ENCODE measurements at regions not wholly inside any gene's neighbourhood (a gene's known extent, or its start where the extent isn't known, plus 50 kb on each side); places are given as distances from the start of the nearest gene placed in this dataset.

DNA sequence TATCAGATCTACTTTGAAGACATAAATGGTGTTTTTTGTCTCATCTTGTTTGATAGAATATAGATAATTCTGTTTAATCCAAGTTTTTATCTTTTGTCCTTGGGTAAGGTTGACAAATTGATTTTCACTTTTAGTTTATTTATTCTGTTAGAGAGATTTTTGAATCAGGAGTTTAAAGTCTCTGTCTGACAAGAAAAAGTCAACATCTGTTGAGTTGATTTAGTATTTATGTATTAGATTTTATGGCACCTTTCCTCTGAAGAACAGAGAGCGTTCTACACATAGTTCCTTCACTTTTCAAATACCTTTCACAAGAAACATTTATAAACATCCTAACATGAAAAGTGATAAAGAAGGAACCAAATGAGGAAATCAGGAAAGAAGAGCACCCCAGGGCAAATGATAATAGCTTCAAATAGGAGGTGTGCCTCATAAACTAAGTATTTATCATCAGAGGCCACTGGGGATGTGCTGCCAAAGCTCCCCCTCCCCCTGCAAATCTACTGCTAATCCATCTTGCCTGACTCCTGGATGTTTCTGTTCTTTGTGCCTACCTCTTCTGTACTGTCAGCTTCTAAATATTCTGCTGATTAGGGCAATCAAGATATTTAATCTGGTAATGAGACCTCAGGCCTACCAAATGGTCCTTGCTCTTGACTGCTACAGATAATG, 457.7 kb upstream of the CHD1 start:
- no peaks in the 10 kb centered on the region for H3K27me3 ChIP-seq (ENCODE audit: control insufficient read depth in 2 of 2, insufficient read depth in 2 of 2, low read length in 2 of 2)
- no peak overlapping the region for H3K27ac ChIP-seq (ENCODE audit: low read depth in 1 of 2, low read length in 2 of 2)
- H3K27me3 Mint-ChIP-seq (ENCODE audit: low read depth in 3 of 3), result peaks cover 0 to 2% (median 0%) of the 10 kb centered on the region in 3 donors
- H3K4me3 ChIP-seq (replicated peaks in 1 of 3; ENCODE audit: low read depth in 2 of 3, low read length in 3 of 3), result no peak overlapping the region
- TF ChIP-seq, protein P1, sequence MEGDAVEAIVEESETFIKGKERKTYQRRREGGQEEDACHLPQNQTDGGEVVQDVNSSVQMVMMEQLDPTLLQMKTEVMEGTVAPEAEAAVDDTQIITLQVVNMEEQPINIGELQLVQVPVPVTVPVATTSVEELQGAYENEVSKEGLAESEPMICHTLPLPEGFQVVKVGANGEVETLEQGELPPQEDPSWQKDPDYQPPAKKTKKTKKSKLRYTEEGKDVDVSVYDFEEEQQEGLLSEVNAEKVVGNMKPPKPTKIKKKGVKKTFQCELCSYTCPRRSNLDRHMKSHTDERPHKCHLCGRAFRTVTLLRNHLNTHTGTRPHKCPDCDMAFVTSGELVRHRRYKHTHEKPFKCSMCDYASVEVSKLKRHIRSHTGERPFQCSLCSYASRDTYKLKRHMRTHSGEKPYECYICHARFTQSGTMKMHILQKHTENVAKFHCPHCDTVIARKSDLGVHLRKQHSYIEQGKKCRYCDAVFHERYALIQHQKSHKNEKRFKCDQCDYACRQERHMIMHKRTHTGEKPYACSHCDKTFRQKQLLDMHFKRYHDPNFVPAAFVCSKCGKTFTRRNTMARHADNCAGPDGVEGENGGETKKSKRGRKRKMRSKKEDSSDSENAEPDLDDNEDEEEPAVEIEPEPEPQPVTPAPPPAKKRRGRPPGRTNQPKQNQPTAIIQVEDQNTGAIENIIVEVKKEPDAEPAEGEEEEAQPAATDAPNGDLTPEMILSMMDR (IDR thresholded peaks at IDR 0.05), result no peak
- H3K9me3 ChIP-seq (replicated peaks in 1 of 2; ENCODE audit: control insufficient read depth in 1 of 2, insufficient read depth in 1 of 2, low read length in 2 of 2), result peaks cover 0 to 3% of the 10 kb centered on the region in 2 donors
- no peaks in the 10 kb centered on the region for H3K4me1 Mint-ChIP-seq
- H3K4me2 ChIP-seq (replicated peaks; ENCODE audit: extremely low read depth, low read length, poor library complexity, severe bottlenecking), result no peak overlapping the region
- H3K36me3 Mint-ChIP-seq, result no peaks in the 10 kb centered on the region
- peaks cover 4 to 13% (median 10%) of the 10 kb centered on the region in 7 donors for H3K9me3 Mint-ChIP-seq
- WGBS (ENCODE audit: insufficient coverage), result no CpG with 5 or more reads among the region's 1 CpG
- no peak overlapping the region for H2AFZ ChIP-seq (ENCODE audit: insufficient read depth, low read depth, low read length, poor library complexity, severe bottlenecking)
- no peak overlapping the region for H3K4me3 Mint-ChIP-seq
- no peak overlapping the region for H3K27ac Mint-ChIP-seq
- intact Hi-C loops (cut with micrococcal nuclease), result no loop called here
- H3K9ac ChIP-seq (ENCODE audit: insufficient read depth, low read length, poor library complexity, severe bottlenecking), result no peak overlapping the region
- H3K79me2 ChIP-seq (ENCODE audit: insufficient read depth, low read length), result no peaks in the 10 kb centered on the region
- H3K36me3 ChIP-seq (replicated peaks in 1 of 2; ENCODE audit: control insufficient read depth in 1 of 2, insufficient read depth in 2 of 2, low read length in 2 of 2), result no peaks in the 10 kb centered on the region
- DNase-seq, result no peak
- no peaks in the 10 kb centered on the region for H3K4me1 ChIP-seq (ENCODE audit: control insufficient read depth in 1 of 2, insufficient read depth in 2 of 2, low read length in 2 of 2)
- H4K20me1 ChIP-seq (ENCODE audit: insufficient read depth, low read length), result no peaks in the 10 kb centered on the region

DNA sequence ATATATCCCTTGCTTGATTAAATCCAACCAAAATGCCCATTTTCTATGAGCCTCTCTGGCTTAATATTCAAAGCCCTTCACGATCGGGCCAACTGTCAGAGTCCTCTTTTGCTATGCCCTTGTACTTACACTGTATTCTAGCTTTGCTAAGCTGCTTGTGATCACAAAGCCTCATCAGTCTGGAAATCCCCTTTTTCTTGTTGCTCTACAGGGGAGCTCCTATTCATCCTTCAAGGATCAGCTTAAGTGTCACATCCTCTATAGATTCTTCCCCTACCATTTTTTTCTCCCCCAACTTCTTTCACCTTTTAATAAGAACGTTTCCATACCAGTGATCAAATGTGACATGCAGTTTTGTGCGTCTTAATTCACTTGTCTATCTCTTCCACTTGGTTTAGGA, 450.4 kb upstream of the CHD1 start:
- intact Hi-C loops (cut with micrococcal nuclease), result no loop called here
- Histone ChIP-seq H3K79me2 (ENCODE audit: insufficient read depth, low read length) (no peaks in the 10 kb centered on the region), H3K9ac (ENCODE audit: insufficient read depth, low read length, poor library complexity, severe bottlenecking) (no peak overlapping the region), H3K36me3 (replicated peaks in 1 of 2; ENCODE audit: control insufficient read depth in 1 of 2, insufficient read depth in 2 of 2, low read length in 2 of 2) (no peaks in the 10 kb centered on the region), H4K20me1 (ENCODE audit: insufficient read depth, low read length) (no peaks in the 10 kb centered on the region), H3K27ac (ENCODE audit: low read depth in 1 of 2, low read length in 2 of 2) (no peak overlapping the region), H3K4me1 (ENCODE audit: control insufficient read depth in 1 of 2, insufficient read depth in 2 of 2, low read length in 2 of 2) (no peaks in the 10 kb centered on the region), H3K4me3 (replicated peaks in 1 of 3; ENCODE audit: low read depth in 2 of 3, low read length in 3 of 3) (no peak overlapping the region), H3K9me3 (replicated peaks in 1 of 2; ENCODE audit: control insufficient read depth in 1 of 2, insufficient read depth in 1 of 2, low read length in 2 of 2) (peaks cover 0 to 3% of the 10 kb centered on the region in 2 donors), H2AFZ (ENCODE audit: insufficient read depth, low read depth, low read length, poor library complexity, severe bottlenecking) (no peak overlapping the region), H3K4me2 (replicated peaks; ENCODE audit: extremely low read depth, low read length, poor library complexity, severe bottlenecking) (no peak overlapping the region), H3K27me3 (ENCODE audit: control insufficient read depth in 2 of 2, insufficient read depth in 2 of 2, low read length in 2 of 2) (no peaks in the 10 kb centered on the region)
- TF ChIP-seq, protein P1 (IDR thresholded peaks at IDR 0.05), result no peak
- Mint-ChIP-seq H3K27me3 (ENCODE audit: low read depth in 3 of 3) (peaks cover 0 to 2% (median 0%) of the 10 kb centered on the region in 3 donors), H3K4me3 (no peak overlapping the region), H3K36me3 (no peaks in the 10 kb centered on the region), H3K4me1 (no peaks in the 10 kb centered on the region), H3K9me3 (peaks cover 4 to 14% (median 8%) of the 10 kb centered on the region in 7 donors), H3K27ac (no peak overlapping the region)
- 95% methylated on average over 2 of the region's 4 CpGs for WGBS (ENCODE audit: insufficient coverage)
- DNase-seq, result no peak
